ENCODE measurements at regions not wholly inside any gene's neighbourhood (a gene's known extent, or its start where the extent isn't known, plus 50 kb on each side); places are given as distances from the start of the nearest gene placed in this dataset.
A peak's percentile ranks its signal among the peaks of the same experiment; 100 is the strongest.

DNA sequence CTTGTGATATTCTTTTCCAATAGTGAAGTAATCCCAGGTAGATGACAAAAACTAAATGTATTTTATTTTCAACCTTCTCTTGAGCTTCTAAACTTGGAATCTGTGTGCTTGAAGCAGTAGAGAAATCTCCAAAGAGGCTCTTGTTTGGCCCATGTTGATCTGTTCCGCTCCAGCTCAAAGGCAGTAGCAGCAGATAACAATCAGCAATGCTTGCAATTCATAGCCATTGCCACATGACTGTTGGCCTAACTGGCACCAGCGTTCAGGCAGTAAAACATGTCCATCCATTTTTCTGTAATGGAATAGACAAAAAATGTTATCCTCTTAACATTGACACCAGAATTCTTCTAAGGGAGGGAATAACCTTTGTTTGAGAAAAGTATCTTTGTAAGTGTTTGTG lies 270.7 kb upstream of the MSX2 start:
- Histone ChIP-seq H3K27me3 (ENCODE audit: control insufficient read depth, insufficient read depth, low read length) (no peaks in the 10 kb centered on the region), H3K36me3 (ENCODE audit: control insufficient read depth, insufficient read depth, low read length) (no peaks in the 10 kb centered on the region), H3K4me3 (ENCODE audit: low read depth in 2 of 2, low read length in 2 of 2) (no peak overlapping the region), H3K9me3 (ENCODE audit: control insufficient read depth, insufficient read depth, low read depth, low read length) (no peaks in the 10 kb centered on the region), H3K27ac (ENCODE audit: low read length) (no peak overlapping the region), H3K4me1 (ENCODE audit: control insufficient read depth, insufficient read depth, low read length) (no peaks in the 10 kb centered on the region)
- CTCF ChIA-PET = no interaction called here
- DNase-seq (ENCODE audit: low read depth, low spot score) = no peak
- in situ Hi-C loops (cut with HindIII; ENCODE audit: low pct_unique_long_range_greater_than_20kb, low sequenced_read_pairs) = no loop called here
- no TSS peak for BruUV-seq (replicated peaks)
- no peak for ATAC-seq
- intact Hi-C loops (cut with micrococcal nuclease; ENCODE audit: unreplicated experiment) = no loop called here
- TF ChIP-seq POLR2AphosphoS5 (IDR thresholded peaks at IDR 0.05; ENCODE audit: low read depth, low read length) = no peak
- POLR2A ChIA-PET = no interaction called here

DNA sequence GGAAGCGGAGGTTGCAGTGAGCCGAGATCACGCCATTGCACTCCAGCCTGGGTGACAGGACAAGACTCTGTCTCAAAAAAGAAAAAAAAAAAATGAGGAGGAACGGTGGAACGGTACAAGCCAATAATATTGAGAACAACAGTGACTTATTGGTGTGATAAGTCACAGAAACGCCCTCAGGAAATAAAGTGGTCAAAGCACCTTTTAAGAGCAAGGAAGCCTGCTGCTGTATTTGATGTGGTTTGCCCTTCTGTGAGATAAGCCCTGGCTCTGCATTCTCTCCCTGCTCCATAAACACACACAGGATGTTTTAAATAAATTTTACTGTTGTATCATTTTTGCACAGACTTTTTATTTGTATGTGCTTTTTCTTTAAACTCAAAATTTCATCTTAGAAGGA lies 269.9 kb upstream of the MSX2 start:
- no peak for ATAC-seq
- H3K9me3 ChIP-seq (ENCODE audit: control insufficient read depth, insufficient read depth, low read depth, low read length) = no peaks in the 10 kb centered on the region
- TF ChIP-seq TCF7L2 (IDR thresholded peaks at IDR 0.05; ENCODE audit: low read depth, low read length) = 0 out of 2 replicates have a peak, but pooled peaks have one; percentile 34
- TF ChIP-seq REST (IDR thresholded peaks at IDR 0.05; ENCODE audit: insufficient read depth in 1 of 2, low read depth in 2 of 2, low read length in 1 of 2) = no peak
- ChIA-PET CTCF (no interaction called here), POLR2A (no interaction called here)
- no peak for DNase-seq (ENCODE audit: low read depth, low spot score)
- no peaks in the 10 kb centered on the region for H3K4me1 ChIP-seq (ENCODE audit: control insufficient read depth, insufficient read depth, low read length)
- in situ Hi-C loops (cut with HindIII; ENCODE audit: low pct_unique_long_range_greater_than_20kb, low sequenced_read_pairs) = no loop called here
- H3K27me3 ChIP-seq (ENCODE audit: control insufficient read depth, insufficient read depth, low read length) = no peaks in the 10 kb centered on the region
- no peak overlapping the region for H3K4me3 ChIP-seq (ENCODE audit: low read depth in 2 of 2, low read length in 2 of 2)
- no peak overlapping the region for H3K27ac ChIP-seq (ENCODE audit: low read length)
- intact Hi-C loops (cut with micrococcal nuclease; ENCODE audit: unreplicated experiment) = no loop called here
- no TSS peak for BruUV-seq (replicated peaks)
- H3K36me3 ChIP-seq (ENCODE audit: control insufficient read depth, insufficient read depth, low read length) = no peaks in the 10 kb centered on the region

DNA sequence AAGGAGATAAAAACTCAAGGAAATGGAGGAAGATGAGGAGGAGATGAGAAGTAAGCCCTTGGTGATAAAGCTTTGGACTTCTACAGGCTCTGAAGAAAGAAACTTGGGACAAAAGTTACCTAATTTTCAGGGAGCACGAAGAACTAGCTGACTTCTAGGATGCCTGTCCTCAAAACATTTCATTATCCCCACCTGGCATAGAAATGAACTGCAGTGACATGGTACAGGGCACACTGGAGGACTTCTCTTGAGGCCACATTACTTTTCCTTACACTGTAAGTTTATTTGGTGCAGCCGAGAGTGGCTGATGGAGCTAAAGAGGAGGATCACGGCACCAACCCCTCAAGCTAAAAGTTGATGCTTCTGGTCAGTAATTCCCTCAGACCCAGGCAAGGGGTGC lies 269.5 kb upstream of the MSX2 start:
- TF ChIP-seq, protein P1, sequence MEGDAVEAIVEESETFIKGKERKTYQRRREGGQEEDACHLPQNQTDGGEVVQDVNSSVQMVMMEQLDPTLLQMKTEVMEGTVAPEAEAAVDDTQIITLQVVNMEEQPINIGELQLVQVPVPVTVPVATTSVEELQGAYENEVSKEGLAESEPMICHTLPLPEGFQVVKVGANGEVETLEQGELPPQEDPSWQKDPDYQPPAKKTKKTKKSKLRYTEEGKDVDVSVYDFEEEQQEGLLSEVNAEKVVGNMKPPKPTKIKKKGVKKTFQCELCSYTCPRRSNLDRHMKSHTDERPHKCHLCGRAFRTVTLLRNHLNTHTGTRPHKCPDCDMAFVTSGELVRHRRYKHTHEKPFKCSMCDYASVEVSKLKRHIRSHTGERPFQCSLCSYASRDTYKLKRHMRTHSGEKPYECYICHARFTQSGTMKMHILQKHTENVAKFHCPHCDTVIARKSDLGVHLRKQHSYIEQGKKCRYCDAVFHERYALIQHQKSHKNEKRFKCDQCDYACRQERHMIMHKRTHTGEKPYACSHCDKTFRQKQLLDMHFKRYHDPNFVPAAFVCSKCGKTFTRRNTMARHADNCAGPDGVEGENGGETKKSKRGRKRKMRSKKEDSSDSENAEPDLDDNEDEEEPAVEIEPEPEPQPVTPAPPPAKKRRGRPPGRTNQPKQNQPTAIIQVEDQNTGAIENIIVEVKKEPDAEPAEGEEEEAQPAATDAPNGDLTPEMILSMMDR (IDR thresholded peaks at IDR 0.05) = no peak
- TF ChIP-seq TCF7L2 (IDR thresholded peaks at IDR 0.05; ENCODE audit: low read depth, low read length) (no peak), POLR2AphosphoS5 (IDR thresholded peaks at IDR 0.05; ENCODE audit: low read depth, low read length) (no peak), SIN3A (IDR thresholded peaks at IDR 0.05; ENCODE audit: borderline replicate concordance, insufficient read depth, low read depth, low read length) (no peak), REST (IDR thresholded peaks at IDR 0.05; ENCODE audit: insufficient read depth in 1 of 2, low read depth in 2 of 2, low read length in 1 of 2) (no peak)
- Histone ChIP-seq H3K9me3 (ENCODE audit: control insufficient read depth, insufficient read depth, low read depth, low read length) (no peaks in the 10 kb centered on the region), H3K27me3 (ENCODE audit: control insufficient read depth, insufficient read depth, low read length) (no peaks in the 10 kb centered on the region), H3K4me1 (ENCODE audit: control insufficient read depth, insufficient read depth, low read length) (no peaks in the 10 kb centered on the region), H3K36me3 (ENCODE audit: control insufficient read depth, insufficient read depth, low read length) (no peaks in the 10 kb centered on the region), H3K27ac (ENCODE audit: low read length) (no peak overlapping the region), H3K4me3 (ENCODE audit: low read depth in 2 of 2, low read length in 2 of 2) (no peak overlapping the region)
- in situ Hi-C loops (cut with HindIII; ENCODE audit: low pct_unique_long_range_greater_than_20kb, low sequenced_read_pairs) = no loop called here
- no peak for ATAC-seq
- ChIA-PET CTCF (no interaction called here), POLR2A (no interaction called here)
- no peak for DNase-seq (ENCODE audit: low read depth, low spot score)
- intact Hi-C loops (cut with micrococcal nuclease; ENCODE audit: unreplicated experiment) = no loop called here
- no TSS peak for BruUV-seq (replicated peaks)

Measured in Panc1 (cell line).